Breast epithelium (tissue), 3 donors: ENCODE measurements at regions not wholly inside any gene's neighbourhood (a gene's known extent, or its start where the extent isn't known, plus 50 kb on each side); places are given as distances from the start of the nearest gene placed in this dataset.

Experiments used
- POLR2AphosphoS5 ChIP-seq, 3 donors: sonication (generic); formaldehyde crosslinking; IDR thresholded peaks; one replicate each; pipeline ENCODE4 v1.6.1; 2017; ENCODE audit warnings: antibody characterized with exemption in 3 of 3
- TF ChIP-seq, protein P1 (sequence below), 3 donors: fragments of 450-650 bp; IDR thresholded peaks; one replicate each; pipeline ENCODE4 v1.5.1; 2016 to 2017; ENCODE audit warnings: antibody characterized with exemption in 3 of 3, mild to moderate bottlenecking in 3 of 3, moderate library complexity in 3 of 3

- TF ChIP-seq, protein P1, sequence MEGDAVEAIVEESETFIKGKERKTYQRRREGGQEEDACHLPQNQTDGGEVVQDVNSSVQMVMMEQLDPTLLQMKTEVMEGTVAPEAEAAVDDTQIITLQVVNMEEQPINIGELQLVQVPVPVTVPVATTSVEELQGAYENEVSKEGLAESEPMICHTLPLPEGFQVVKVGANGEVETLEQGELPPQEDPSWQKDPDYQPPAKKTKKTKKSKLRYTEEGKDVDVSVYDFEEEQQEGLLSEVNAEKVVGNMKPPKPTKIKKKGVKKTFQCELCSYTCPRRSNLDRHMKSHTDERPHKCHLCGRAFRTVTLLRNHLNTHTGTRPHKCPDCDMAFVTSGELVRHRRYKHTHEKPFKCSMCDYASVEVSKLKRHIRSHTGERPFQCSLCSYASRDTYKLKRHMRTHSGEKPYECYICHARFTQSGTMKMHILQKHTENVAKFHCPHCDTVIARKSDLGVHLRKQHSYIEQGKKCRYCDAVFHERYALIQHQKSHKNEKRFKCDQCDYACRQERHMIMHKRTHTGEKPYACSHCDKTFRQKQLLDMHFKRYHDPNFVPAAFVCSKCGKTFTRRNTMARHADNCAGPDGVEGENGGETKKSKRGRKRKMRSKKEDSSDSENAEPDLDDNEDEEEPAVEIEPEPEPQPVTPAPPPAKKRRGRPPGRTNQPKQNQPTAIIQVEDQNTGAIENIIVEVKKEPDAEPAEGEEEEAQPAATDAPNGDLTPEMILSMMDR (IDR thresholded peaks at IDR 0.05): no peak
- TF ChIP-seq POLR2AphosphoS5 (IDR thresholded peaks at IDR 0.05): no peak
These were observed 1065.6 kb upstream of the TMPRSS15 start for GRCh38 chr21:19468991-19469715.
